B cell (primary cell): ENCODE measurements at regions not wholly inside any gene's neighbourhood (a gene's known extent, or its start where the extent isn't known, plus 50 kb on each side); places are given as distances from the start of the nearest gene placed in this dataset.

Experiments used
- ATAC-seq: fragments of 200-7000 bp; cut with Tn5 transposase; one replicate; pipeline ENCODE4 v1.10.0; 2021; ENCODE audit warnings: low read depth, mild to moderate bottlenecking, moderate number of reproducible peaks, moderate library complexity
- CTCF ChIA-PET: fragments of 350-600 bp; sonication (Branson Sonifier 250); formaldehyde crosslinking; loops from one replicate; lab custom pipeline; 2021; ENCODE audit warnings: antibody characterized with exemption, inconsistent platforms; lab: Charles Lee
- POLR2A ChIA-PET: fragments of 350-600 bp; sonication (Branson Sonifier 250); formaldehyde crosslinking; loops from one replicate; lab custom pipeline; 2021; ENCODE audit warnings: antibody characterized with exemption; lab: Charles Lee
- DNase-seq: peaks from one replicate; pipeline ENCODE4 v3.0.0; 2013
- H2AFZ ChIP-seq: 2 replicates; pipeline ENCODE4 v1.6.1; 2012; ENCODE audit warnings: mild to moderate bottlenecking, low read depth, low read length; ENCODE audit not compliant: insufficient read depth, poor library complexity, severe bottlenecking
- H3K27ac ChIP-seq, 2 donors: 1 replicate in 1 of 2; 2 replicates in 1 of 2; pipeline ENCODE4 v1.5.1; 2012 to 2013; ENCODE audit warnings: low read length in 2 of 2, mild to moderate bottlenecking in 2 of 2, moderate library complexity in 1 of 2
- H3K27me3 ChIP-seq, 4 experiments: fragments of 200-600 bp in 1 of 4; sonication (generic) in 1 of 4; replicated peaks in 1 of 4; 1 replicate in 2 of 4; 2 replicates in 2 of 4; pipeline versions ENCODE4 v1.6.1 to v1.7.0; 2013 to 2016; ENCODE audit warnings: low read length in 3 of 4, mild to moderate bottlenecking in 2 of 4, mixed read lengths in 1 of 4, moderate library complexity in 1 of 4; ENCODE audit not compliant: insufficient read depth in 4 of 4, control insufficient read depth in 3 of 4; ENCODE audit errors: control extremely low read depth in 1 of 4
- H3K36me3 ChIP-seq, 2 experiments: replicated peaks in 1 of 2; 1 replicate in 1 of 2; 2 replicates in 1 of 2; pipeline versions ENCODE4 v1.6.1 to v1.7.1; 2013; ENCODE audit warnings: low read length in 1 of 2; ENCODE audit not compliant: insufficient read depth in 2 of 2, control insufficient read depth in 1 of 2; ENCODE audit errors: control extremely low read depth in 1 of 2, extremely low read depth in 1 of 2
- H3K4me1 ChIP-seq, 2 donors: fragments of 200-600 bp in 1 of 2; sonication (generic) in 1 of 2; 1 replicate in 1 of 2; 2 replicates in 1 of 2; pipeline versions ENCODE4 v1.5.1 to v1.6.1; 2013 to 2017; ENCODE audit warnings: low read length in 2 of 2; ENCODE audit not compliant: control insufficient read depth in 2 of 2, insufficient read depth in 2 of 2
- H3K4me2 ChIP-seq: replicated peaks from 2 replicates; pipeline ENCODE3; 2012; ENCODE audit warnings: mild to moderate bottlenecking, low read depth, low read length; ENCODE audit not compliant: poor library complexity, severe bottlenecking
- H3K4me3 ChIP-seq, 5 experiments: fragments of 200-600 bp in 1 of 5; sonication (generic) in 1 of 5; 1 replicate in 3 of 5; 2 replicates in 2 of 5; pipeline versions ENCODE4 v1.5.1 to v1.7.0; 2011 to 2016; ENCODE audit warnings: low read length in 4 of 5, mild to moderate bottlenecking in 4 of 5, low read depth in 2 of 5, control low read depth in 1 of 5, moderate library complexity in 1 of 5; ENCODE audit not compliant: insufficient read depth in 1 of 5; ENCODE audit errors: control extremely low read depth in 1 of 5, extremely low read depth in 1 of 5
- H3K79me2 ChIP-seq: fragments of 200-600 bp; sonication (generic); one replicate; pipeline ENCODE4 v1.6.0; 2016; ENCODE audit warnings: low read length; ENCODE audit not compliant: control insufficient read depth, insufficient read depth
- H3K9ac ChIP-seq: fragments of 200-600 bp; sonication (generic); 2 replicates; pipeline ENCODE4 v1.6.1; 2017; ENCODE audit warnings: mild to moderate bottlenecking, low read length, moderate library complexity
- H3K9me3 ChIP-seq, 3 donors: one replicate each; pipeline versions ENCODE4 v1.6.1 to v1.7.1; 2013; ENCODE audit warnings: low read length in 2 of 3; ENCODE audit not compliant: control insufficient read depth in 2 of 3, insufficient read depth in 1 of 3; ENCODE audit errors: control extremely low read depth in 1 of 3
- H4K20me1 ChIP-seq: 2 replicates; pipeline ENCODE4 v1.6.0; 2012; ENCODE audit warnings: mild to moderate bottlenecking, low read length; ENCODE audit not compliant: insufficient read depth, control insufficient read depth, poor library complexity, severe bottlenecking
- H3K27ac Mint-ChIP-seq: one replicate; pipeline ENCODE4 v1.8.0; 2021; ENCODE audit warnings: mixed read lengths
- H3K27me3 Mint-ChIP-seq: one replicate; pipeline ENCODE4 v1.8.0; 2021; ENCODE audit warnings: mixed read lengths
- H3K4me1 Mint-ChIP-seq: one replicate; pipeline ENCODE4 v1.8.0; 2021; ENCODE audit warnings: mixed read lengths
- H3K4me3 Mint-ChIP-seq: one replicate; pipeline ENCODE4 v1.8.0; 2021; ENCODE audit warnings: mixed read lengths
- H3K9me3 Mint-ChIP-seq: one replicate; pipeline ENCODE4 v1.8.0; 2022; ENCODE audit warnings: mixed read lengths; ENCODE audit not compliant: insufficient read depth
- CTCF ChIP-seq: fragments of 200-600 bp; IDR thresholded peaks from one replicate; pipeline ENCODE4 v1.8.0; 2022; ENCODE audit warnings: antibody characterized with exemption, mild to moderate bottlenecking
- EZH2 ChIP-seq: IDR thresholded peaks from 2 replicates; pipeline ENCODE4 v1.6.1; 2012; ENCODE audit warnings: borderline replicate concordance, low read depth, mild to moderate bottlenecking, moderate library complexity, low read length; ENCODE audit not compliant: insufficient read depth, poor library complexity, severe bottlenecking
- WGBS: methylation state at CpG from one replicate; pipeline ENCODE4 v1.1.5; 2013; ENCODE audit warnings: missing lambda C conversion rate; ENCODE audit not compliant: insufficient coverage; 5-methylcytosine and 5-hydroxymethylcytosine counted together
- intact Hi-C: fragments of 100-400 bp; cut with micrococcal nuclease; formaldehyde crosslinking; loops from one replicate; pipeline ENCODE4 v1.10.0; 2022

GRCh38 chr5:82499725-82500244 lies 221.6 kb upstream of the RPS23 start:
- H3K27ac Mint-ChIP-seq = no peak overlapping the region
- TF ChIP-seq EZH2 = no peak
- no peak for TF ChIP-seq CTCF
- H3K9me3 Mint-ChIP-seq = peaks cover 2% of the 10 kb centered on the region
- ATAC-seq = no peak
- H3K27me3 Mint-ChIP-seq = no peaks in the 10 kb centered on the region
- H3K36me3 ChIP-seq = no peaks in the 10 kb centered on the region
- H3K9me3 ChIP-seq = no peaks in the 10 kb centered on the region
- no peaks in the 10 kb centered on the region for H3K4me1 ChIP-seq
- no peak overlapping the region for H3K4me3 ChIP-seq
- H3K4me3 Mint-ChIP-seq = no peak overlapping the region
- intact Hi-C loops = no loop called here
- H4K20me1 ChIP-seq = no peaks in the 10 kb centered on the region
- no peak overlapping the region for H2AFZ ChIP-seq
- no peak overlapping the region for H3K27ac ChIP-seq
- H3K4me1 Mint-ChIP-seq = no peaks in the 10 kb centered on the region
- POLR2A ChIA-PET = no interaction called here
- no peak for DNase-seq
- no peak overlapping the region for H3K4me2 ChIP-seq
- no peaks in the 10 kb centered on the region for H3K27me3 ChIP-seq
- CTCF ChIA-PET = no interaction called here
- no peak overlapping the region for H3K9ac ChIP-seq
- no peaks in the 10 kb centered on the region for H3K79me2 ChIP-seq
- no CpG with 5 or more reads among the region's 2 CpGs for whole genome bisulfite sequencing

- CTCF ChIA-PET = no interaction called here
- H3K9me3 ChIP-seq = no peaks in the 10 kb centered on the region
- intact Hi-C loops = no loop called here
Measured at GRCh38 chr5:82497242-82497641, 219.1 kb upstream of the RPS23 start.

More at GRCh38 chr5:82497242-82497641, 219.1 kb upstream of the RPS23 start:
- POLR2A ChIA-PET = no interaction called here
- no peaks in the 10 kb centered on the region for H4K20me1 ChIP-seq
- DNase-seq (no peak), ATAC-seq (no peak)
- H3K79me2 ChIP-seq = no peaks in the 10 kb centered on the region
- no peak overlapping the region for H3K27ac ChIP-seq
- H3K27ac Mint-ChIP-seq = no peak overlapping the region
- no peak overlapping the region for H3K9ac ChIP-seq
- TF ChIP-seq EZH2 = no peak
- no peak for TF ChIP-seq CTCF
- no peak overlapping the region for H2AFZ ChIP-seq
- H3K4me3 ChIP-seq = no peak overlapping the region
- no peaks in the 10 kb centered on the region for H3K36me3 ChIP-seq
- peaks cover 2% of the 10 kb centered on the region for H3K9me3 Mint-ChIP-seq
- no peaks in the 10 kb centered on the region for H3K4me1 ChIP-seq
- H3K27me3 Mint-ChIP-seq = no peaks in the 10 kb centered on the region
- no peak overlapping the region for H3K4me2 ChIP-seq
- H3K4me3 Mint-ChIP-seq = no peak overlapping the region
- H3K27me3 ChIP-seq = no peaks in the 10 kb centered on the region
- no peaks in the 10 kb centered on the region for H3K4me1 Mint-ChIP-seq
